ENCODE measurements at regions not wholly inside any gene's neighbourhood (a gene's known extent, or its start where the extent isn't known, plus 50 kb on each side); places are given as distances from the start of the nearest gene placed in this dataset.

GRCh38 chr13:95378603-95379002 is 77.4 kb upstream of the ABCC4 start:
- Mint-ChIP-seq H3K9me3 (no peaks in the 10 kb centered on the region), H3K27me3 (peaks cover 2 to 16% (median 9%) of the 10 kb centered on the region in 5 donors), H3K4me1 (peaks cover 0 to 6% (median 0%) of the 10 kb centered on the region in 4 donors), H3K4me3 (no peak overlapping the region), H3K27ac (no peak overlapping the region), H3K36me3 (no peaks in the 10 kb centered on the region)
- POLR2A ChIA-PET = no interaction called here
- DNase-seq = no peak
- no peak for ATAC-seq

GRCh38 chr13:95380468-95381211 is 79.4 kb upstream of the ABCC4 start:
- Mint-ChIP-seq H3K4me3 (no peak overlapping the region), H3K27me3 (peaks cover 0 to 13% (median 3%) of the 10 kb centered on the region in 5 donors), H3K9me3 (no peaks in the 10 kb centered on the region), H3K27ac (no peak overlapping the region), H3K36me3 (no peaks in the 10 kb centered on the region), H3K4me1 (peaks cover 0 to 6% (median 0%) of the 10 kb centered on the region in 4 donors)
- ATAC-seq (peak; percentile 88 to 91), DNase-seq (peak; percentile 37 to 79 (median 58))
- POLR2A ChIA-PET = interaction anchor here (0.7 to 1.0 kb wide), 4 partner anchors 24 to 194 kb away, joined by 3 to 5 read pairs (median 3); no protein-coding TSS in a partner anchor

- POLR2A ChIA-PET = interaction anchor here (0.7 to 1.0 kb wide), 3 partner anchors 23 to 195 kb away, joined by 3 to 5 read pairs (median 3); no protein-coding TSS in a partner anchor
- no peaks in the 10 kb centered on the region for H3K36me3 Mint-ChIP-seq
- peaks cover 0 to 6% (median 0%) of the 10 kb centered on the region in 4 donors for H3K4me1 Mint-ChIP-seq
- no peaks in the 10 kb centered on the region for H3K9me3 Mint-ChIP-seq
- H3K27ac Mint-ChIP-seq = no peak overlapping the region
- DNase-seq = no peak
- peaks cover 0 to 10% (median 0%) of the 10 kb centered on the region in 5 donors for H3K27me3 Mint-ChIP-seq
- no peak overlapping the region for H3K4me3 Mint-ChIP-seq
- no peak for ATAC-seq
These were observed 79.9 kb upstream of the ABCC4 start for GRCh38 chr13:95381212-95381527.

- POLR2A ChIA-PET = no interaction called here
- no peaks in the 10 kb centered on the region for H3K36me3 Mint-ChIP-seq
These were observed 81.2 kb upstream of the ABCC4 start for GRCh38 chr13:95382411-95382810.

GRCh38 chr13:95382916-95383315 is 81.7 kb upstream of the ABCC4 start:
- DNase-seq (no peak), ATAC-seq (no peak)
- Mint-ChIP-seq H3K27me3 (peaks cover 0 to 10% (median 0%) of the 10 kb centered on the region in 5 donors), H3K27ac (peak overlapping the region in 1 of 10 donors; percentile 63), H3K4me1 (peaks cover 0 to 10% (median 0%) of the 10 kb centered on the region in 4 donors), H3K9me3 (no peaks in the 10 kb centered on the region), H3K36me3 (no peaks in the 10 kb centered on the region), H3K4me3 (no peak overlapping the region)
- POLR2A ChIA-PET = no interaction called here

More at GRCh38 chr13:95382411-95382810, 81.2 kb upstream of the ABCC4 start:
- Mint-ChIP-seq H3K27me3 (peaks cover 0 to 10% (median 0%) of the 10 kb centered on the region in 5 donors), H3K9me3 (no peaks in the 10 kb centered on the region), H3K4me3 (no peak overlapping the region), H3K27ac (peak overlapping the region in 1 of 10 donors; percentile 28), H3K4me1 (peaks cover 0 to 6% (median 0%) of the 10 kb centered on the region in 4 donors)
- DNase-seq = no peak
- ATAC-seq = no peak

GRCh38 chr13:95385373-95385772 is 84.1 kb upstream of the ABCC4 start:
- Mint-ChIP-seq H3K27ac (peak overlapping the region in 1 of 10 donors; percentile 36), H3K4me1 (peaks cover 0 to 16% (median 0%) of the 10 kb centered on the region in 4 donors)
- POLR2A ChIA-PET = no interaction called here

GRCh38 chr13:95385798-95386197 is 84.5 kb upstream of the ABCC4 start:
- H3K36me3 Mint-ChIP-seq = no peaks in the 10 kb centered on the region

More at GRCh38 chr13:95385373-95385772, 84.1 kb upstream of the ABCC4 start:
- no peaks in the 10 kb centered on the region for H3K9me3 Mint-ChIP-seq
- DNase-seq (no peak), ATAC-seq (no peak)
- H3K4me3 Mint-ChIP-seq = no peak overlapping the region
- no peaks in the 10 kb centered on the region for H3K36me3 Mint-ChIP-seq
- peaks cover 4 to 20% (median 12%) of the 10 kb centered on the region in 5 donors for H3K27me3 Mint-ChIP-seq

GRCh38 chr13:95386370-95386769 is 85.1 kb upstream of the ABCC4 start:
- Mint-ChIP-seq H3K36me3 (no peaks in the 10 kb centered on the region), H3K9me3 (no peaks in the 10 kb centered on the region), H3K4me1 (peaks cover 0 to 11% (median 0%) of the 10 kb centered on the region in 4 donors), H3K4me3 (no peak overlapping the region), H3K27ac (no peak overlapping the region), H3K27me3 (peaks cover 5 to 24% (median 18%) of the 10 kb centered on the region in 5 donors)
- DNase-seq = no peak
- POLR2A ChIA-PET = no interaction called here
- ATAC-seq = no peak

More at GRCh38 chr13:95385798-95386197, 84.5 kb upstream of the ABCC4 start:
- H3K27me3 Mint-ChIP-seq = peaks cover 4 to 22% (median 15%) of the 10 kb centered on the region in 5 donors
- H3K4me1 Mint-ChIP-seq = peaks cover 0 to 12% (median 0%) of the 10 kb centered on the region in 4 donors
- POLR2A ChIA-PET = no interaction called here
- H3K9me3 Mint-ChIP-seq = no peaks in the 10 kb centered on the region
- no peak overlapping the region for H3K4me3 Mint-ChIP-seq
- H3K27ac Mint-ChIP-seq = no peak overlapping the region
- no peak for ATAC-seq
- no peak for DNase-seq

GRCh38 chr13:95387733-95388207 is 86.5 kb upstream of the ABCC4 start:
- no peak for ATAC-seq
- peaks cover 9 to 25% (median 22%) of the 10 kb centered on the region in 5 donors for H3K27me3 Mint-ChIP-seq

GRCh38 chr13:95388420-95389079 is 87.3 kb upstream of the ABCC4 start:
- POLR2A ChIA-PET = no interaction called here
- Mint-ChIP-seq H3K27ac (no peak overlapping the region), H3K4me1 (peaks cover 0 to 11% (median 0%) of the 10 kb centered on the region in 4 donors), H3K9me3 (peaks cover 0 to 2% (median 0%) of the 10 kb centered on the region in 9 donors), H3K27me3 (peaks cover 10 to 24% (median 22%) of the 10 kb centered on the region in 5 donors), H3K4me3 (no peak overlapping the region), H3K36me3 (no peaks in the 10 kb centered on the region)
- DNase-seq (no peak), ATAC-seq (no peak)

More at GRCh38 chr13:95387733-95388207, 86.5 kb upstream of the ABCC4 start:
- Mint-ChIP-seq H3K4me1 (peaks cover 0 to 11% (median 0%) of the 10 kb centered on the region in 4 donors), H3K36me3 (no peaks in the 10 kb centered on the region), H3K27ac (no peak overlapping the region), H3K9me3 (no peaks in the 10 kb centered on the region), H3K4me3 (no peak overlapping the region)
- DNase-seq = no peak
- POLR2A ChIA-PET = no interaction called here

- Mint-ChIP-seq H3K9me3 (peaks cover 0 to 2% (median 0%) of the 10 kb centered on the region in 9 donors), H3K27ac (no peak overlapping the region), H3K4me1 (peaks cover 0 to 11% (median 0%) of the 10 kb centered on the region in 4 donors), H3K27me3 (peaks cover 13 to 37% (median 23%) of the 10 kb centered on the region in 5 donors), H3K4me3 (no peak overlapping the region), H3K36me3 (no peaks in the 10 kb centered on the region)
- POLR2A ChIA-PET = no interaction called here
- ATAC-seq (no peak), DNase-seq (no peak)
These were observed 90.1 kb upstream of the ABCC4 start for GRCh38 chr13:95391362-95391761.

- no peak overlapping the region for H3K4me3 Mint-ChIP-seq
- POLR2A ChIA-PET = no interaction called here
- H3K9me3 Mint-ChIP-seq = peaks cover 0 to 2% (median 0%) of the 10 kb centered on the region in 9 donors
- no peaks in the 10 kb centered on the region for H3K36me3 Mint-ChIP-seq
- H3K4me1 Mint-ChIP-seq = peaks cover 0 to 11% (median 0%) of the 10 kb centered on the region in 4 donors
- ATAC-seq (no peak), DNase-seq (no peak)
- peaks cover 13 to 37% (median 21%) of the 10 kb centered on the region in 5 donors for H3K27me3 Mint-ChIP-seq
- no peak overlapping the region for H3K27ac Mint-ChIP-seq
These were observed 90.5 kb upstream of the ABCC4 start for GRCh38 chr13:95391785-95392184.

- DNase-seq (no peak), ATAC-seq (no peak)
- Mint-ChIP-seq H3K27me3 (peaks cover 13 to 37% (median 21%) of the 10 kb centered on the region in 5 donors), H3K9me3 (peaks cover 0 to 2% (median 0%) of the 10 kb centered on the region in 9 donors), H3K27ac (no peak overlapping the region), H3K4me3 (no peak overlapping the region), H3K4me1 (peaks cover 0 to 10% (median 0%) of the 10 kb centered on the region in 4 donors), H3K36me3 (no peaks in the 10 kb centered on the region)
- POLR2A ChIA-PET = interaction anchor here (0.6 kb wide), 1 partner anchor 1493 kb away, joined by 3 read pairs; no protein-coding TSS in a partner anchor
These were observed 91.3 kb upstream of the ABCC4 start for GRCh38 chr13:95392597-95392996.
